ENCODE measurements at regions not wholly inside any gene's neighbourhood (a gene's known extent, or its start where the extent isn't known, plus 50 kb on each side); places are given as distances from the start of the nearest gene placed in this dataset.

DNA sequence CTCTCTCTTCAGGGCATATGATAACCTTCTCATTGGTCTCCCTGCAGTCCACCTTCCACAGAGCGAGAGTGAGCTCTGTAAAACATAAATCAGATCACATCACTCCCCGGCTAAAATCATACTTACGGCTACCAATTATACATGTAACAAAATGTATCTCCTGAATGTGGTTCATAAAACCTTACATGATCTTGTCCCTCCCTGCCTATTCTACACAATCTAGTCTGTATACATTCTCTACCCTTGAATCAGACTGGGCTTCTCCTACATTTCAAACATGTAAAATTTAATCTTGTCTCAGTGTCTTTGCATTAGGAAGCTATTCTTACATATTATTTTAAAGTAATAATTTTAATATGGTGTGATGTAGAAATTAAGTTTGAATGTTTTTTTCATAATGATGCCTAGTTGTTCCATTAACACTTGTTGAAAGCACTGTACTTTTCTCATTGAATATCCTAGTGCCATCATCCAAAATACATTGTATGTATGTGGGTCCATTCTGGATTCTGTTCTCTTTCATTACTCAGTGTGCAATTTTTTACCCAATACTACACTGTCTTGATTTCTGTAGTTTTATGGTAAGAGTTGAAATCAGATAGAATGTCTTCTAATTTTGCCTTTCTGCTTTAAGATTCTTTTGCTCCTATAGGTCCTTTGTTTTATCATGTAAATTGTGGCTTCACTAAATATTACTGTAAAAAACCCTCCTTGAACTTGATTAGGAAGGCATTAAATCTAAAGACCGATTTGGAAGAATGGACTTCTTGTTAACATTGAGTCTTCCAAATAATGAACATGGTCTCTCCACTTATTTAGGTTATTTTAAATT lies 403.3 kb upstream of the EPHA7 start:
- DNase-seq: no peak
- no peaks in the 10 kb centered on the region for H3K9me3 ChIP-seq
- H3K4me3 ChIP-seq: no peak overlapping the region
- no peaks in the 10 kb centered on the region for H3K27me3 ChIP-seq
- H3K27ac ChIP-seq: no peak overlapping the region
- TF ChIP-seq POLR2A (IDR thresholded peaks at IDR 0.05): no peak
- TF ChIP-seq, protein P1, sequence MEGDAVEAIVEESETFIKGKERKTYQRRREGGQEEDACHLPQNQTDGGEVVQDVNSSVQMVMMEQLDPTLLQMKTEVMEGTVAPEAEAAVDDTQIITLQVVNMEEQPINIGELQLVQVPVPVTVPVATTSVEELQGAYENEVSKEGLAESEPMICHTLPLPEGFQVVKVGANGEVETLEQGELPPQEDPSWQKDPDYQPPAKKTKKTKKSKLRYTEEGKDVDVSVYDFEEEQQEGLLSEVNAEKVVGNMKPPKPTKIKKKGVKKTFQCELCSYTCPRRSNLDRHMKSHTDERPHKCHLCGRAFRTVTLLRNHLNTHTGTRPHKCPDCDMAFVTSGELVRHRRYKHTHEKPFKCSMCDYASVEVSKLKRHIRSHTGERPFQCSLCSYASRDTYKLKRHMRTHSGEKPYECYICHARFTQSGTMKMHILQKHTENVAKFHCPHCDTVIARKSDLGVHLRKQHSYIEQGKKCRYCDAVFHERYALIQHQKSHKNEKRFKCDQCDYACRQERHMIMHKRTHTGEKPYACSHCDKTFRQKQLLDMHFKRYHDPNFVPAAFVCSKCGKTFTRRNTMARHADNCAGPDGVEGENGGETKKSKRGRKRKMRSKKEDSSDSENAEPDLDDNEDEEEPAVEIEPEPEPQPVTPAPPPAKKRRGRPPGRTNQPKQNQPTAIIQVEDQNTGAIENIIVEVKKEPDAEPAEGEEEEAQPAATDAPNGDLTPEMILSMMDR (IDR thresholded peaks at IDR 0.05): no peak
- H3K4me1 ChIP-seq: no peaks in the 10 kb centered on the region
- intact Hi-C loops (cut with DNase I; ENCODE audit: low total_unique reads): no loop called here
- no peaks in the 10 kb centered on the region for H3K36me3 ChIP-seq

DNA sequence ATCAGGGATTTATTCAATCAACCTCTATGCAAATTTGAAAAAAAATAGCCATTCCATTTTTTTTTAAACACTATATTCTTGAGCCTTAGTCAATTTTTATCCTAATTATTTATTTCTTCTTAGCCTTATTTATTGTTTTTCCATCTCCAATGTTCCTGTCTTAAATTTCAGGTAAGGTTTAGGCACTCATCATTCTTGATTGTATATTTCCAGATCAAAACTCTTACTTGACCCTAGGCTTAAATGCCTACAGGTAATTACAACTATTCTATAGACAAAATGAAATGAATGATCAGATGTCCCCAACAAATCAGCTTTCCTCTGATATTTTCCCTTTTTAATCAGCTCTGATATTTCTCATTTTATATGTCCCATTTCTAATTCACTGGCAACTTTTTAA lies 402.6 kb upstream of the EPHA7 start:
- no peak for DNase-seq
- Histone ChIP-seq H3K36me3 (no peaks in the 10 kb centered on the region), H3K4me3 (no peak overlapping the region), H3K27ac (no peak overlapping the region), H3K27me3 (no peaks in the 10 kb centered on the region), H3K4me1 (no peaks in the 10 kb centered on the region), H3K9me3 (no peaks in the 10 kb centered on the region)
- intact Hi-C loops (cut with DNase I; ENCODE audit: low total_unique reads): no loop called here
- TF ChIP-seq, protein P1 (IDR thresholded peaks at IDR 0.05): no peak
- no peak for TF ChIP-seq POLR2A (IDR thresholded peaks at IDR 0.05)

DNA sequence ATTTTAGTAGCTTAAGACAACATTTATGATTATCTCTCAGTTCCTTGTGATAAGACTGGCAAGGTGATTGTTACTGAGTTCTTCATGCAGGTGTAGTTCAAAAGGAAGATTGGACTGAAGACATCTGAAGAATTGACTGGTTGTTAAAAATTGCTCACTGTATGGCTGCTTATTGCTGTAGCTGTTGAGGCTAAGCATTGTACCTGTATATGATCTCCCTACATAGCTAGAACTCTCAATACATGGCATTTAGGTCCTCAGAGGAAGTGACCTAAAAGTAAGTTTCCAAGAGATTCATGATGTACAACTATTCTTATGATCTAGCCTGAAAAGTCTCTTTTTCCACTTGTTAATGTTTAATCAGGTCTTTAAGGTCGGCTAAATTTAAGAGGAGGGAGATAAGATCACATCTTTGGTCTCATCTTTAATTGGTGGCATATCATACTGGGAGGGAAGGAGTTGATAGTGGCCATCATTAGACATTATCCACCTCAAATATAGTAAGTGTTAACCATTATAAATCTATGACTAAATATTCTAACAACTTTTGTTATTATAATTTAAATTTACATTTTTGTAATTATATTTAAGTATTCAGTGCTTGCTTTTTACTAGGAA lies 401.2 kb upstream of the EPHA7 start:
- DNase-seq: no peak
- intact Hi-C loops (cut with DNase I; ENCODE audit: low total_unique reads): no loop called here
- Histone ChIP-seq H3K27ac (no peak overlapping the region), H3K27me3 (no peaks in the 10 kb centered on the region), H3K4me3 (no peak overlapping the region), H3K36me3 (no peaks in the 10 kb centered on the region), H3K9me3 (no peaks in the 10 kb centered on the region), H3K4me1 (no peaks in the 10 kb centered on the region)
- TF ChIP-seq, protein P1 (IDR thresholded peaks at IDR 0.05): no peak
- no peak for TF ChIP-seq POLR2A (IDR thresholded peaks at IDR 0.05)

DNA sequence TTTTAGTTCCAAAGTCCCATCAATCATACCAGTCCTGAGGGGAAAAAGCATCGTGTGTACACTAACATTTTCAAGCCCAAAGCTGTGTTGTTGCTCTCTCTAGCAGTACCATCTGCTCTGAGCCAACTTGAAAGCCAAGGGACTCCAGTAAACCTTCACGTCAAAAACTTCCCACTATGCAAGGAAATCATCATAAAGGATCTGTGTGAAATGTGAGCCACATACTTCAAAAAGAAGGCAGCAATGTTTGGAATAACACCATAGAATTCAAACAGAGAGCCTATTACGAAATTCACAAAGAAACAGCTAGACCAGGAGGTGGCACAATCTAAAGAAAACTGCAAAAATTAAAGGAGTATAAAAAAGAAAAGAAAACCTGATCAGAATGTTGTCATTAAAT lies 399.8 kb upstream of the EPHA7 start:
- no peak overlapping the region for H3K27ac ChIP-seq
- H3K27me3 ChIP-seq: no peaks in the 10 kb centered on the region
- TF ChIP-seq, protein P1 (IDR thresholded peaks at IDR 0.05): no peak
- TF ChIP-seq POLR2A (IDR thresholded peaks at IDR 0.05): no peak
- H3K4me3 ChIP-seq: no peak overlapping the region
- H3K4me1 ChIP-seq: no peaks in the 10 kb centered on the region
- intact Hi-C loops (cut with DNase I; ENCODE audit: low total_unique reads): no loop called here
- H3K9me3 ChIP-seq: no peaks in the 10 kb centered on the region
- no peaks in the 10 kb centered on the region for H3K36me3 ChIP-seq
- DNase-seq: no peak

DNA sequence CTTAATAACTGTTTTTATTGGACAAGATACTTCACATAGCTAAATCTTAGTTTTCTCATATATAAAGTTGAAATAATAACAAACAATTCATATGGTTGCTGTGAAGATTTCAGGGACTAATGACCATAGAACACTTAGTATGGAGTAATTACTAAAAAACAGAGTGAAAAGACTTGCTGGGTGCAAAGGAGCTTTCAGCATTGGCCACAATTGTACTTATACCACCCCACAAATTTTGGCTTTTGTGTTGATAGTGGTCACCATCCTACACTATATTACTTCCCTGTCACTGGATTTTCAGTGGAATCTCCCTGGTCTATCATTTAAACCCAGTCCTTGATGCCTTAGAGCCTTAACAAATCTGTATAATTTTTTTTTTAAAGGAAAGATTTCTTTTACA lies 398.6 kb upstream of the EPHA7 start:
- H3K36me3 ChIP-seq: no peaks in the 10 kb centered on the region
- TF ChIP-seq POLR2A (IDR thresholded peaks at IDR 0.05): no peak
- TF ChIP-seq, protein P1 (IDR thresholded peaks at IDR 0.05): no peak
- no peak overlapping the region for H3K4me3 ChIP-seq
- H3K27ac ChIP-seq: no peak overlapping the region
- H3K4me1 ChIP-seq: no peaks in the 10 kb centered on the region
- H3K27me3 ChIP-seq: no peaks in the 10 kb centered on the region
- intact Hi-C loops (cut with DNase I; ENCODE audit: low total_unique reads): no loop called here
- DNase-seq: no peak
- H3K9me3 ChIP-seq: no peaks in the 10 kb centered on the region
